NCI-H510A treated with DMSO at 0.1 percent for 48 hours (cell line): ENCODE measurements at regions not wholly inside any gene's neighbourhood (a gene's known extent, or its start where the extent isn't known, plus 50 kb on each side); places are given as distances from the start of the nearest gene placed in this dataset.

ENCODE experiments used
- DNase-seq: peaks from one replicate; lab custom pipeline; 2025; lab: John Stamatoyannopoulos, UW

DNA sequence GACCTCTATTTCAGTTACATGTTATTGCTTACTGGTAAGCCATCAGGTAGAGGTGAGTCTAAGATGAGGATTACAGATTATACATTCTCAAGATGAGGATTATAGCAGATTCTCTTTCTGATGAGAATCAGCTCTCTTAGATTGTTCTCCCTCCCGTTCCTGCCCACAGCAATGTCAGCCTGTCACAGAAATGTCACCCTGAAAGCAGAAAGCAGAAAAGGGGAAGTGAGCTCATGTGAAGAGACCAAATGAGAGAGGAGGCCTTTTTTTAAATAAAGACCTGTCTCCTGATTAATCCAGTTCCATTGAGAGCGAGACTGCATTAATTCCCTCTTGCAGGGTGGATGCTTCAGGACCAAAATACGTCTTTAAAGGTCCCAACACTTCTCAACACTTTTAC lies 445.6 kb downstream of the KCTD12 start:
- no peak for DNase-seq

DNA sequence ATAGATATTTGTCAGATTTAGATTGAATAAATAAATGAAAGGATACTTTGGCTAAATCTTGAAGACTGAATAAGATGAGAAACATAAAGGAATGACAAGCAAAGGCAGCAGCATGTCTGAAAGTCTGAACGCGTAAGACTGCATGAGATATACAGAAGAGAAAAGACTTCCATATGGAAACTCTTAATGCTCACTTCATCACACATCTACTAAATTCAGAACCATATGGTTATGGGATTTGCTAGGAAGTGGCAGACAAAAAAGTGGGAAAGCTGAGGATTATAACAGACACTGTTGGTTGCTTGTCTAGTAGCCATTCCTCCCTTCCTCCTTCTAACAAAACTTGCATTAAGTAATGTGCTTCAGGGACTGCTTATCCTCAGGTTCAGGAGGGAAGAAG lies 446.7 kb downstream of the KCTD12 start:
- DNase-seq = no peak

DNA sequence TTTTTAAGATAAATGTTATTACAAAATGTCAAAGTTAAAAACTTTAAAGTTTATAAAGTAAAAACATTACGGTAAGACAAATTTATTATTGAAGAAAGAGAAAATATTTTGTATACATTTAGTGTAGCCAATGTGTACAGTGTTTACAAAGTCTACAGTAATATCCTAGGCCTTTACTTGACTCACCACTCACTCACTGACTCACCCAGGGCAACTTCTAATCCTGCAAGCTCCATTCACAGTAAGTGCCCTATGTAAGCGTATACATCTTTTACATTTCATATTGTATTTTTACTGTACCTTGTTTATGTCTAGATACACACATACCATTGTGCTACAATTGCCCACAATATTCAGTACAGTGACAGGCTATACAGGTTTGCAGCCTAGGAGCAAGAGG lies 448.2 kb downstream of the KCTD12 start:
- DNase-seq = no peak

DNA sequence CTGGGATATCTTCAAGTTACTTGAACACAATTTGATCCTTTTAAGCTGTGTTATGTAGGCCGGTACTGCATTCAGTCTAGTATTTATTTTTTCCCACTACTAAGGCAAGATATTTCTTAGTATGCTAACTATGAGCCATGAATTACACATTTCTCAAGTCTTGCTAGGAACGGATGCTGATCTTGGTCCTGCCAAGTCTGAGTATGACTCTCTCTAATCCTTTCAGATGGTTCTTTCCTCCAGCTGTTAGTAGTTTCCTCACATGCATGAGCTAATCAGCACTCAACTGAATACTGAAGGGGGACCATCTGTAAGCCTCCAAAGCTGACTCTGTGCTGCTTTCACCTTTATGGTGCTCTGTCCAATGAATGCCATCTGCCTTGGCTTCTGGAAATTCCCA lies 460.3 kb downstream of the KCTD12 start:
- DNase-seq = no peak

DNA sequence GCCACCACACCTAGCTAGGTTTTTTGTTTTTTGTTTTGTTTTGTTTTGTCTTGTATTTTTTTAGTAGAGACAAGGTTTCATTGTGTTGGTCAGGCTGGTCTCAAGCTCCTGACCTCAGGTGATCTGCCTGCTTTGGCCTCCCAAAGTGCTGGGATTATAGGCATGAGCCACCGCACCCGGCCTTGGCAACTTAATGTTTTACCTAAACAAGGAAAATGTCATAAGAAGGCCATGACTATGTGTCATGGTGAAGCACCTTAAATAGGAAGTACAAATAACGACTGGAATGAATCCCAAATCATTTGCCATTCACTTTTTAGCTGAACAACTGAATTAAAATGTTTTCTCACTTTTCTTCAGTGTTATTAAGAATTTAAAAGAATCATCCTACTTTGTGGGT lies 465.2 kb downstream of the KCTD12 start:
- DNase-seq = no peak

DNA sequence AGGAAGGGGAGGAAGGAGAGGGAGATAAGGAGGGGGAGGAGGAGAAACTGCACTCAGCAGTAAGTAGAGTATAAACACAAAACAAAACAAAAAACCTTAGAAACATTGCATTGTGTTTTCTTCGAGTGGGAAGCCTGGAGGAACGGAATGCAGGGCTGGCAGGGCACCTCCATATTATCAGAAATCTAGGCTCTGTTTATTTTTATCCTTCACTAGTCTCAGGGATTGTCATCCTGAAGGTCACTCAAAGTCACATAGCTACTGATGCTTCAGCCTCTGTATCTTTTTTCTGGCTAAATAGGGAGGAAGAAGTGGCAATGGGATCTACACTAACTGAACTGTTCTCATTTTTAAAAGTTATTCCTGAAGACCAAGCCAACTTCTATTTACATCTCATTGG lies 467.8 kb downstream of the KCTD12 start:
- DNase-seq = no peak

DNA sequence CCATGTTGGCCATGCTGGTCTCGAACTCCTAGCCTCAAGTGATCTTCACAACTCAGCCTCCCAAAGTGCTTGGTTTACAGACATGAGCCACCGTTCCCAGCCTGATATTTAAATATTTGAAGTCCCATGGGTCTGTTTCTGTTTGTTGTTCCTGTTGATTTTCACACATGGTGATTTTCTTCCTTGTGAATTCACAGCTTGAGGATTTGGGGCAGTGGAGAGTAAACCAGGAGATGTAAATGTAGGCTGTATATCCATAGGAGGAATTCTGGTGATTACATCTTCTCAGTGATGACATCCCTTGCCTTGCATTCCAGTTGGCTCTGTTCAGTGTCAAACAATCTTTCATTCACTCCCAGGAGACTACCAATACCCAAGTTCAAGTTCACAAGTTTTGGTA lies 471.9 kb downstream of the KCTD12 start:
- DNase-seq = no peak

DNA sequence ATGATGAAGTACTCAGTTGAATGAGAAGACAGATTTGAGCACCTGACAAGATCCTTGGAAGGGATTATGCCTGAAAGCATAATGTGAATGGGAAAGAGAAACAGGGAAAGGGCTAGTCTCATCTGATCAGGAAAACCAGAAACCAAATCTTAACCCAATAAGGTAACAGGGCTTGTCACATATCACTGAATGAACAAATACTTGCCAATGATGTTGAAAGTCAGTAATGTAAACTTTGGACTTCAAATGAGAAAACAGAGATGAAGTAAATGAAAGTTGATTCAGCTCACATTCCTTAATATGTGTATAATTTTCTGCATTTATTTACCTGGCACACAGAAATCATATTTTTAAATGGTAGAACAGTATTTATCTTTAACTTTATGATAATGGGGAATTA lies 480.0 kb downstream of the KCTD12 start:
- no peak for DNase-seq

DNA sequence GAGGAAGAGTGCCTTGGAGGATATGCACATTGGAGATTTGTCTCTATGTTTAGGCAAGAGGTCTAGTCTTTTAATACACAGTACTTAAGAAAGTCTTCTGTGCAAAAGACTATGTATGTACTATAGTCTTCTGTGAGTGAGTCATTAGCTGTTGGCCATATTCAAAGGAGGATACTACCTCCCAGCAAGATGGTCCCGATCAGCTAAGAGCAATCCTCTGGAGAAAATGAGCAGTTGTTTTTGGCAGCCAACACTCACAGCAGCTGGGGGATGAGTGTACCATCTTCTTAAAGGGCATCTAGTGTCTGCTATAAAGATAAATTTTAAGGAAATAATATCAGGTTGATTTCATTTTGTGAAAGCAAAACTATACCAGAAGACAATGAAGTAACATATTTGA lies 487.8 kb downstream of the KCTD12 start:
- DNase-seq = no peak

DNA sequence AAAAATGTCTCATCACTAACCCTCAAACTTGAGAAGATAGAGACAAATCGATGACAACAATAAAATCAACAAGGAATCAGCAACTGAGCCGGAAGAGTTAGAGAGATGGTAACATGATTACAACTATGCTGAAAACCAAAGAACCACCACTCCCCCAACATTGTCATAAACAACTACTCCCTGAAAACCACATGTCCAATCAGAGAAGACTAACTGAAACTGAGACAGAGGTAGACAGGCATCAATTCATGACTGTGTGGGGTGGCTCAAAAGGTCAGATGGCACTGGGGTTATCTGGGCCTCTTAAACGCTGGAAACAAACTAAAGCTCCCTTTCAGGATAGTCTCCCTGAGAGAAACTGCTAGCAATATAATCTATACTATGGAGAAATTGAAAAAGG lies 488.8 kb downstream of the KCTD12 start:
- no peak for DNase-seq

DNA sequence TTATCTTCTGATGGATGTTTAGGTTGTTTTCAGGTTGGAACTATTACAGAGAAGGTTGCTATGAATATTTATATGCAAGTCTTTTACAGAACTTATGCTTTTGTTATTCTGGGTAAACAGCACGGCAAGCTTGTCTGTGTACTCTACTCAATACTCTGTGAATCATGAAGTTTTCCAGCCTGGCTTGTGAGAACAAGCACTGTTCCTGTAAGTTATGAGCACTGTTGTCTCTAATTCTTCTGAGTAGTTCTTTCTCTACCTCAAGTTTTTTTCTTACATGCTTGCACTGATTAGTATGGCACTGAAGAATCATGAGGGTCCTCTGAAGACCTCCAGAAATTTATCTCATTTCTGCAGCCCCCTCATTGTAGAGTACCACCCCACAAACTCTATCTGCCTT lies 496.9 kb downstream of the KCTD12 start:
- DNase-seq = no peak

DNA sequence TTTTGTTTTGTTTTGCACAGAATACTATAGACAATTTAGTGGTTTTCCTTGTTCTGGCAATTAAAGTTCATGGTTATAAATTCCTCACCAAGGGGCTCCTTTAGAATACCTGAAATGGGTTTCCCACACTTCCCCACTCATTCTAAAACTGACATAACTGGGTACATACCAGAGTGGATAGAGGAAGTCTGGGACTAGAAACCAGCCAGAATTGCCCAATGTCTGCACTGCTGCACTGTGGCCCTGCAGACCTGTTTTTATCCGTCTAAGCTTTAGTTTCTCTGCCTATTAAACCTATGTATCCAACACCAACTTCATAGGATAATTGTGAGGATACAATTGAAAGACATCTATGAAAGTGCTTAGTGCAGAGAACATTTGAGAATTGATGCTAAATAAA lies 498.6 kb downstream of the KCTD12 start:
- no peak for DNase-seq

DNA sequence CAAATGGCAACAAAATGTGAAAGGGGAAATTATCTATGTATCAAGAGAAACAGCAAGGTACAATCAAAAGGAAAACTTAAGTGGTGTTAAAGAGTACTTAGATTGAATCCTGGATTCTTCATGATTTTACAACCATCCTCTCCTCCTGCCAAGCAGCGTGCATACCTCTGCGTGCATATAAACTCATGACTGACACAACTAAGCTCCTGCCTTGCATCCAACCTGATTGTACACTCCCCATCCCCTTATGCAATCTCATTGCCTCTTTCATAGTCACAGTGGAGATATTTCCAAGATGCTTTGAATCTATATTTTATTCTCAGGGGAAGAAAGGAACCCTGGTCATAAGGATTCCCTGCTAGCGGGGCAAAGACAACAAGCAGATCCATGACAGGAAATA lies 499.9 kb downstream of the KCTD12 start:
- no peak for DNase-seq

DNA sequence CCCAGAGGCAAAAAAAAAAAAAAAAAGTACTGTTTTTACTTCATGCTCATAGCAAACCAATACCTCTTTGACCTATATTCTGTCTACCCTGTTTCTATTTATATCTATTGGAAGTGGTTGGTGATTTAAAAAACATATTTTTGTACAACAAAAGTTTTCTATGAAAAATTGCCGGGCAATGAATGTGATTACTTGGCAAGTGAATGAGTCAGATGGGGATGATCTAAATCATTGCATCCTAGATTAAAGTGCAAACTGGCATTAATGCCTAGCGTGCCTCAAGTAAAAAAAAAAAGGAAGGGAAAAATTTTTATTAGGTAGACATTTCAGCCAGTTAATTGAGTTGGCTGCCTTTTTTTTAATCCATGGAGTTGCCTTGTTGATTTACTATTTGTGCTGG lies 500.6 kb downstream of the KCTD12 start:
- DNase-seq = no peak

DNA sequence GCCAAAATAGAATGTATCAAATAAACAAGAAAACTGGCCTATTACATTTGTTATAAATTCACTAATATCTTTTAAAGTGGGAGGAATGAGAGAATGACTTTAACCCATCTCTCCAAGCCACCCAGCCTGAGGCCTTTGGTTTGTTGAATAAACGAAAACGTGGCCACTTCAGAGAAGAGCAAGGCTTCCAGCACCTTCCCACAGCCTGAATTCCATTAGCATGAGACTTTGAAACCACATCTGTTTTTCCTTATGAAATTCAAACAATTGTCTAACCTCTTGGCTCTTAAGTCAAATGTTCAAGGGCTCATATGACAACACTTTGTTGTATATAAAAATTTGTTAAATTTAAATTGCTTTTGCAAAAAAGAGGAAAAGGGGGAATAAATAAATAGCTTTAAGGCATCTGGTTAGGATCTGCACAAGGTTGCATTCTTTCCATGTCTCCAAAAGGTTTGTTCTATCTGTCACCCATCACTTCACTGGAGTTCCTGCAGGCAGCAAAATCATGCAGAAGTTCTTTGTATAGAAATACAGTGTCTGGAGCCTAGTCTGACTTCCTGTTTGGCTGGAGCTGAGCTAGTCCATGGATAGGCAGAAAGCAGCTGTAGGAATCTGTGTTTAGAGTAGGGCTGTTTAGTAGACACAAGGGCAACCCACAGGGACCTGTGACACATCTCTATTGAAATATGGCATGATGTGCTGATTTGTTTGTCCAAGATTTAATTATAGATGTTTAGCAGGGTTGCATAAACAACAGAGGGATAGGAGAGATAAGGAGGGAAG lies 502.3 kb downstream of the KCTD12 start:
- no peak for DNase-seq

DNA sequence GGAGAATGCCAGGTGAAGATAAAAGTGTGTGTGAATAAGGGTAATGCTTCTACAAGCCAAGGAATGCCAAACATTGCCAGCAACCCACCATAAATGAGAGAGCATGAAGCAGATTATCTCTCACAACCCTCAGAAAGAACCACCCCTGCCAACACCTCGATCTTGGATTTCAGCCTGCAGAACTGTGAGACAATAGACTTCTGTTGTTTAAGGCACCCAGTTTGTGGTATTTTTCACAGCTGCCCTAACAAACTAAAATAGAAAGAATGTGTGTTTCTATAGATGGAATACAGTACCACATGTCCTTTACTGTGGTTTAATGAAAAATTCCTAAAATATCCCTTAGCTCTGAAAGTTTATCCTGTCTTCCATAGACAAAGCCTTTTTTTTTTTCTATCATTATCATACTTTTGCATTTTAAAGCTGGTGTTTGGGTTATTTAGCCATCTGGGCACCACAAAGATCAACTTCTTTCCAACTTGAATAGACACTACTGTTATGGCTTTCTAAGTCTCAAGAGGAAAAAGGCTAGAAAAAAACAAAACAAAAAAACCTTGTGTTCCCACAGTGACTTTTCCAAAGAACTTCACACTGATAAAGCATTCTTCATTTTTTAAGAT lies 505.6 kb downstream of the KCTD12 start:
- DNase-seq = no peak

DNA sequence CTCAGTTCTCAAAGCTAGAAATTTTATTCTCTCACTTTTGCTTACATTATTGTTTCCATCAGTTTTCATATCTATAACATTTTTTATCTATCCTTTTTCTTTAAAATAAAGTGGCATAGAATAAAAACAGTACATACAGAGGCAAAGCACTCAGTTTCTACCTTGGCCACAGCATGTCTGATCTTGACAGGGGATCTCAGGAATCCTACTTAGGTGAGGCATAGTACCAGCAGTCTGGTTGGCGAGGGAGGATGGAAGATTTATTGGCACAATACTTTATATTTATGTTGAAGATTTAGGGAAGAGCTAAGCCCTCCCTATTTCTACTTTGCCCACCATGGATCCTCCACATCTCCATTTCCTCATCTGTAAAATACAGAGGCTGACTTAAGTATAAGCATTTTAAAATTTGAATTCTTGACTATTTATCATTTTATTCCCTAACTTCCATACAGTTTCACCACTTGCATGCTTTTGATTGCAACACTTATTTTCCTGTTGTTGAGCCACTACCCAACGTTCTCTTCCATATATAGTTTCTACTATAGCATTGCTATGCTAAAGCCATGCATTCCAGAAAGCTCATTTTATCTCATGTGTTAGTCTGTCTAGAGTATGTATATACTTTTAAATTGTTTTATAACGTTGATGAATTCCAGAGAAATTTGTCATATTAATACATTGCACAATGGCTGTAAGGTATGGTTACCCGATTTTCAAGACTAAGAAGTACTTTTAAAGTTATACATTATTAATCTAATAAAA lies 506.7 kb downstream of the KCTD12 start:
- no peak for DNase-seq

DNA sequence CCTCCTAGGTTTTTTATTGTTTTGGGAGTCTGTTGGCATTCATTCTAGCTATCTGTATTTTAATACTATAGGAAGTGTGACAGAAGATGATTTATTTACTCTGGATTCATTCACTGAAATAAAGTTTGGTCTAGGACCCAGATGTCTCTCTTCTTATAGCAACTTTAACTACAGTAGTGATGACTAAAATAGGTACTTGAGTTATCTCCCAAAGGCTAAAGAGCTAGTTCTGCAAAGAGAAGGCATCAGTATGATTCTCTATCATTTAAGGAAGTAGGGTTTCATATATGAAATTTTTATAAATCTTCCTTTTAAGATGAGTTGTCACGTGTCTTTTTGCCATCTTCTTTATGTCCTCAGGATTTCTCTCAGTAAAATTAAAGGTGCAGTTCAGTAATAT lies 507.4 kb downstream of the KCTD12 start:
- DNase-seq = no peak

DNA sequence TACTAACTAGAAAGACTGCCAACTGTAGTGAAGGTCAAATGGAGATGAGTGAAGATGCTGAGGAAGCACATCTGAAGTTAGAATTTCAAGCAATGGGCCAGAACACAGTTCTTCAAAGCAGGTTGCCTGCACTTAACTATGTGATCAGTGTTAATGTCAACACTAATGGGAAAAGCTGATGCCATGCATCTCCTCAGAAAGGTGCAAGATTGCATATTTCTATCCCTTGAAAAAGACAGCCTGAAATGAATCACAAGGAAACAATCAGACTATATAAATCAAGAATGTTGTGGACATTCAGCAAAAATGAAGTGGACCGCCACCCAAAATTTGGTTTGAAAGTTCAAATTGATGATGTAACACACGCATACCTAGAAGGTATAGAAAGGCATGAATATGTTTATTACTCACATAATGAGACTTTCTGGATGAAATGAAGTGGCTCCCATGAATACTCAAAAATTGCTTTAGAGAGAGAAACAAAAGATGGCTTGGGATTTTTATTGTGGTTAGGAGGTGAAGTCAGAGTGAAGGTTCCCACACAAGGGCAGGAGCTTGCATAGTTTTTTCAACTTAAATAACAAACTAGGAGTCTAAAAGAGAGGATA lies 522.4 kb downstream of the KCTD12 start:
- no peak for DNase-seq

DNA sequence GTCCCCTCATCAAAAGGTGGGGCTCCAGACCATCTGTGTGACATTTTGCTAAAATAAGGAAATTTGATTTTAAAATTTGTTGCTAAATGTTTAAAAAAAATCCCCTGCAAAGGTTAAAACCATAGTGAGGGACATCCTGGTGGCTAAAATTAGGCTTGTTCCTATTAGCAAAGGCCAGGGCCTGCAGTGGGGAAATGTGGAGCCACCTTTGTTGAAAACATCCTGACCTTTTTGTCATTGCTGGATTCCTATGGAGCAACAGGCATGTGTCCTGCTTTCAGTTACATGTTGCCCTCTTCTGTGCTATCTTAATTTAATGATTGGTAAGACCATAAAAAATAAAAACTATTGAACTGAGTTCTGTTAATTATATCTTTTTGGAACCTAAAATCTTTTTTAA lies 524.3 kb downstream of the KCTD12 start:
- no peak for DNase-seq

DNA sequence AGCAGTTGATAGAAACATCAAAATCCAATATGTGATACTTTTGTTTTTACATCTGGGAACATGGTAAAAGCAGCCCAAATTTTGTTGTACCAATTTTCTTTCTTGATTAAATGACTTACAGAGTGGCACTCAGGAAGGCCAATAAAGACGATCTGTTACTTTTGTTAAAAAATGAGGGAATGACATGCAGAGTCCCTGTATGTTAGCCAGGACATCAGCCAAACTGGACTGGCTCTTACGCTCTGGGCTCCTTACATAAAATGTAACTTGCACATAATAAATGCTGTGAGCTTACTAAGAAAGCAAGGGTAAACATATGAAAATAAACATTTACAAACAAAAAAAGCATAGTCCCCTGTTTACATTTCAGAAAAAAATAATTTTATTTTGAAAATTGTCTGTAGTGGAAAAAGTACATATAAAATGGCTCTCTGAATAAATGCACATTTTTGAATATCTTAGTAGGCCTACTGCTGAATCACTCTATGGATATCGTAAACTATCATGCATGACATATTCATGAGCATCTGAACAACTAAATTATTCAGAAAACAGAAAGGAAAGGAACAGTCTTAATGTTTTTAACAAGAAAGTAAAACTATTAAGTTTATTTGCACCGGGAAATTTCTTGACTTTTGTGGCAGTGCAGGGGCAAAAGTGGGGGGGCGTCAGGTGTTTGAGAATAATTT lies 534.5 kb downstream of the KCTD12 start:
- no peak for DNase-seq

DNA sequence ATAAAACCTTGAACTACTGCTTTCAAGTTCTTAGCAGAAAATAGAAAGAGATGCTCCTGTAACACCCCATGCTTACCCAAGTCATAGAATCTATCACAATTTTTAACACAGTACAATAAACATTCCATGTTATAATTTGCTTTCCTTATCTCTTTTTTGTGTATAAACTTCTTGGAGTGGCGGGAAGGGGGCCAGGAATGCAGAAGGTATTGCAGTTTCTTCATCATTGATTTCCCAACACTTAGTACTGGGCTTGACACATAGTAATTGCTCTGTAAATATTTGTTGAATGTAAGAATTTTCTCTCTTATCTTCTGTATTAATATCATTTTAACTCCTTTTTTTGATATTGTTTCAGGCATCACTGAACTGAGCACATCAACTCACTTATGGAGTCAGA lies 535.8 kb downstream of the KCTD12 start:
- no peak for DNase-seq
